ENCODE measurements at regions not wholly inside any gene's neighbourhood (a gene's known extent, or its start where the extent isn't known, plus 50 kb on each side); places are given as distances from the start of the nearest gene placed in this dataset.

- DNase-seq (ENCODE audit: low read depth): peak; percentile 57
- TF ChIP-seq CTCF (IDR thresholded peaks at IDR 0.05; ENCODE audit: insufficient read depth, low read length): no peak
- H3K4me3 ChIP-seq (ENCODE audit: low read depth, low read length): no peak overlapping the region
Measured at GRCh38 chr14:61218767-61219166, 62.4 kb downstream of the TMEM30B start.

GRCh38 chr14:61218157-61218556 is 63.0 kb downstream of the TMEM30B start:
- no peak for TF ChIP-seq CTCF (IDR thresholded peaks at IDR 0.05; ENCODE audit: insufficient read depth, low read length)
- DNase-seq (ENCODE audit: low read depth): no peak
- no peak overlapping the region for H3K4me3 ChIP-seq (ENCODE audit: low read depth, low read length)

- TF ChIP-seq CTCF (IDR thresholded peaks at IDR 0.05; ENCODE audit: insufficient read depth, low read length): no peak
- H3K4me3 ChIP-seq (ENCODE audit: low read depth, low read length): no peak overlapping the region
- DNase-seq (ENCODE audit: low read depth): no peak
Measured at GRCh38 chr14:61217516-61217915, 63.6 kb downstream of the TMEM30B start.

- no peak for TF ChIP-seq CTCF (IDR thresholded peaks at IDR 0.05; ENCODE audit: insufficient read depth, low read length)
- H3K4me3 ChIP-seq (ENCODE audit: low read depth, low read length): no peak overlapping the region
- peak; percentile 68 for DNase-seq (ENCODE audit: low read depth)
Measured at GRCh38 chr14:61215222-61216020, 65.7 kb downstream of the TMEM30B start.

- no peak for TF ChIP-seq CTCF (IDR thresholded peaks at IDR 0.05; ENCODE audit: insufficient read depth, low read length)
Measured at GRCh38 chr14:61213920-61214319, 67.2 kb downstream of the TMEM30B start.

GRCh38 chr14:61213191-61213621 is 67.9 kb downstream of the TMEM30B start:
- TF ChIP-seq CTCF (IDR thresholded peaks at IDR 0.05; ENCODE audit: insufficient read depth, low read length): no peak
- DNase-seq (ENCODE audit: low read depth): peak; percentile 49
- H3K4me3 ChIP-seq (ENCODE audit: low read depth, low read length): no peak overlapping the region

More at GRCh38 chr14:61213920-61214319, 67.2 kb downstream of the TMEM30B start:
- H3K4me3 ChIP-seq (ENCODE audit: low read depth, low read length): no peak overlapping the region
- DNase-seq (ENCODE audit: low read depth): no peak
